AG10803 (cell line): ENCODE measurements at regions not wholly inside any gene's neighbourhood (a gene's known extent, or its start where the extent isn't known, plus 50 kb on each side); places are given as distances from the start of the nearest gene placed in this dataset.

Experiments
- DNase-seq: peaks from one replicate; pipeline ENCODE4 v3.0.0; 2010; ENCODE audit warnings: low read depth
- H3K4me3 ChIP-seq: 2 replicates; pipeline ENCODE4 v1.5.1; 2011; ENCODE audit warnings: mild to moderate bottlenecking, low read length, control low read depth
- TF ChIP-seq, protein P1 (sequence below): conservative IDR thresholded peaks from 2 replicates; pipeline ENCODE4 v1.5.1; 2011; ENCODE audit warnings: mild to moderate bottlenecking, low read length, control low read depth, inconsistent platforms

DNA sequence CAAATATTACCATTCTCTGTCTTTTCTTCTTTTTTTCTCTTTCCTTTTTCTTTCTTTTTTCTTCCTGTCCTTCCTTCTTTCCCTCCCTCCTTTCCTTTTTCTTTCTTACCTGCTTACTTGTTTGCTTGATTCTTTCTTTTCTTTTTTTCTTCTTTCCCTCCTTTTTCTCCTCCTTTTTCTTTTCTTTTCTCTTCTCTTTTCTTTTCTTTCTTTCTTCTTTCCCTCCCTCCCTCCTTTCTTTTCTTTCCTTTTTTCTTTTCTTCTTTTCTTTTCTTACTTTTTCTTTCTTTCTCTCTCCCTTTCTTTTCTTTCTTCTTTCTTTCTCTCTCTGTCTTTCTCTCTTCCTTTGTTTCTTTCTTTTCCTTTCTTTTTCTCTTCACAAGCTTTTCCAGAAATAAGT is 697.4 kb upstream of the ADGRL3 start:
- no peak for DNase-seq
- no peak overlapping the region for H3K4me3 ChIP-seq
- TF ChIP-seq, protein P1, sequence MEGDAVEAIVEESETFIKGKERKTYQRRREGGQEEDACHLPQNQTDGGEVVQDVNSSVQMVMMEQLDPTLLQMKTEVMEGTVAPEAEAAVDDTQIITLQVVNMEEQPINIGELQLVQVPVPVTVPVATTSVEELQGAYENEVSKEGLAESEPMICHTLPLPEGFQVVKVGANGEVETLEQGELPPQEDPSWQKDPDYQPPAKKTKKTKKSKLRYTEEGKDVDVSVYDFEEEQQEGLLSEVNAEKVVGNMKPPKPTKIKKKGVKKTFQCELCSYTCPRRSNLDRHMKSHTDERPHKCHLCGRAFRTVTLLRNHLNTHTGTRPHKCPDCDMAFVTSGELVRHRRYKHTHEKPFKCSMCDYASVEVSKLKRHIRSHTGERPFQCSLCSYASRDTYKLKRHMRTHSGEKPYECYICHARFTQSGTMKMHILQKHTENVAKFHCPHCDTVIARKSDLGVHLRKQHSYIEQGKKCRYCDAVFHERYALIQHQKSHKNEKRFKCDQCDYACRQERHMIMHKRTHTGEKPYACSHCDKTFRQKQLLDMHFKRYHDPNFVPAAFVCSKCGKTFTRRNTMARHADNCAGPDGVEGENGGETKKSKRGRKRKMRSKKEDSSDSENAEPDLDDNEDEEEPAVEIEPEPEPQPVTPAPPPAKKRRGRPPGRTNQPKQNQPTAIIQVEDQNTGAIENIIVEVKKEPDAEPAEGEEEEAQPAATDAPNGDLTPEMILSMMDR = no peak

DNA sequence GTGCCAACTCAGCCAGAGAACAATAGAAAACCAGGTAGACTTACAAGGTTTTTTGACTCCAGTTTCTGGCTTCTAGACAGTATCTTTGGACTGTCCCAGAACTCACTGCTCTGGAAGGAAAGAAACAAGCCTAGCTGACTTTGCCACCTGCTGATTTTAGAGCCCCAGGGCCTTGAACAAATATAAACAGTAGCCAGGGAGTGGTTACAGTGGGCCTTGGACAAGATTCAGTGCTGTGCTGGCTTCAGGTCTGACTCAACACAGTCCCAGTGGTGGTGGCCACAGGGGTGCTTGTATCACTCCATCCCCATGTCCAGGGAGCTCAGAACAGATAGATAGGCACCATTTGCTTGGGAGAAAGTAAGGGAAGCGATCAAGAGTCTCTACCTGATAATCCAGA is 694.1 kb upstream of the ADGRL3 start:
- no peak overlapping the region for H3K4me3 ChIP-seq
- DNase-seq = no peak
- TF ChIP-seq, protein P1 = no peak

DNA sequence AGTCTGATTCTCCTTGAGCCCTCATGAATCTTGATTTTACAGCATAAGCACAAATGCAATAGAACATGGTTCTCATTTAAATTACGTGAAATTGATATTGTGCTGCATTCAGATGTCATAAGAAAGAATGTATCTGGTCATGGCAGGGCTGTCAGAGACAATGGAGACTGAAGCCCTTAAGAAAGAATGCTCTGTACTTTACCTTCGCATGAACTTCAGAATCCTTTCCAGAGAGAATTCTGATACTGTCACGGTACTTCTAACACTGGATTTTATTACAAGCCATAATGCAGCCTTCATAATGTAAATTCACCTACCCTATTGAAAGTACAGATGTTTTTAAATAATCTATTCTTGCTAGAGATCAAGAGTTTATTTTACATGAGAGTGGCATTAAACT is 677.9 kb upstream of the ADGRL3 start:
- TF ChIP-seq, protein P1 = no peak
- no peak for DNase-seq
- H3K4me3 ChIP-seq = no peak overlapping the region

DNA sequence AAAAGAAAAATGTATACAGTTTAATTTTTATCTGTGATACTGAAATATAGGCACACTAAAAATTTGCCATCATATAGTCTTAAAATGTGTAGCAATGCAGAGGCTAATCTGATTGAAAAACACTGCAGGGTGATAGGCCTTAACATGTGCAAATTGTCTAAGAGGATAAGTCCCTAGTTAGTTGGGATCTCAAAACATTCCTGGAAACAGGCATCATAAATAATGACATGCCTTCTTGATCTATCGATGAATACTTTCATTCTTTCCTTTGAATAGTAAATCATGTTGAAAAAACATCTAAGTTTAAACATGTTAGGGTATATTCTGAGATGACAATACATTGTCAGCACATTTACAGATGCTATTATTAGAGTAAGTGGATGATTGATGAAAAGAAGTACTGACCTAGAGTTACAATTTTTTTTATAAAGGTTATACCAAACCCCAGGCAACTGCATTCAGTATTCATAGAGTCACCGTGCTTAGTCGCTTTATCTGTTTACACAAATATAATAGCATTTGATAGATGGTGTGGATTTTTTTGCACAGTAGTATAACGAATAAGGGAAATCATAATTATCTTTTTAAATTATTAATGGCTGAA is 668.2 kb upstream of the ADGRL3 start:
- TF ChIP-seq, protein P1 = no peak
- no peak for DNase-seq
- H3K4me3 ChIP-seq = no peak overlapping the region

DNA sequence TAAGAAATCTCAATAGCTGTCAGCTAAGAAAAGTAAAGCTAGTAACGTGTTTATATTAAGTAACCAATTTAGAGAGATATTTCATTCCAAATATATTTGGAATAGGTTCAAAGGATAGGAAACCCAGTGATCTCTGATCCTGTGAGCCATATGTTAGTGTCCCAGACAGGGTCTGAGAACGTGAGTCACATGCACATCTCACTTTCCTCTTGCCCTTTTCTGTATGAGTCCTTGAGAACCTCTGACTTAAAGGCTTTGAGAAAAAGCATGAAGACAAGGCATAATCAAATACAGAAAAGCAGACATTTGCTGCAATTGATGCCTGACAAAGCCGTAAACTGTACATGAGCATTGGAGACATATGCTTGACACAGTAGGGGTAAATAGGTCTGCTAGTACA is 655.1 kb upstream of the ADGRL3 start:
- no peak for DNase-seq
- no peak overlapping the region for H3K4me3 ChIP-seq
- TF ChIP-seq, protein P1 = no peak

DNA sequence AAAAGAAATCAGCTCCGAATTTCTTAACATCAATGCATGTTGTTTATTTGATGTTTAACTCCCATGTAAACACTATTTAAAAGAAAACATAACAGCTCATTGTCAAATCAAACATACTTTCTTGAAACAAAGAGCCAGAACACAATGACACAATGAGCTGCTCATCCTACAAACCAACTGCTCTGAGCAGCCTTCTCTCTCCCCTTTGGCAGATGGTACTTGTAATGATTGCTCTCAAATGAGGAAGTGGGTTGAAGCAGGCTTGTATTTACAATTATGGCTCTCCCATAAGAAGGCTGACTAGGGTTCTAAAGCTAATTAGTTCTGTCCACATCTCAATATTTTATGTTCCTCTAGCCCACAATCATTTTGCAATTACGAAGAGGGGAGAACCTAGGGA is 637.8 kb upstream of the ADGRL3 start:
- no peak for DNase-seq
- no peak overlapping the region for H3K4me3 ChIP-seq
- TF ChIP-seq, protein P1 = no peak

DNA sequence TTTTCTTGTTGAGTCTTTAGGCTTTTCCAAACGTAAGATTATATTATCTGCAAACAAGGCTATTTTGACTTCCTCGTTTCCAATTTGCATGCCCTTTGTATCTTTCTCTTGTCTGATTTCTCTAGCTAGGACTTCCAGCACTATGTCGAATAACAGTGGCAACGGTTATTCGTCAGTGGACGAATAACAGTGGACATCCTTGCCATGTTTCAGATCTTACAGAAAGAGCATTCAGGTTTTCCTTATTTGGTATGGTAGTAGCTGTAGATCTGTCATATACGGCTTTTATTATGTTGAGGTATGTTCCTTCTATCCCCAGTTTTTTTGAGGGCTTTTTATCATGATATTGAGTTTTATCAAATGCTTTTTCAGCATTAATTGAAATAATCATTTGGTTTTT is 634.6 kb upstream of the ADGRL3 start:
- DNase-seq = no peak
- no peak overlapping the region for H3K4me3 ChIP-seq
- TF ChIP-seq, protein P1 = no peak
